Activated CD8-positive, alpha-beta memory T cell treated with anti-CD3 and anti-CD28 coated beads for 48 hours (primary cell): ENCODE measurements at regions not wholly inside any gene's neighbourhood (a gene's known extent, or its start where the extent isn't known, plus 50 kb on each side); places are given as distances from the start of the nearest gene placed in this dataset.
"Not testable (repeated sequence)": the region's sequence is repeated elsewhere in the genome, so short reads cannot be mapped to it uniquely, and the experiment has no call there.

Experiments used
- DNase-seq, 3 experiments: peaks; one replicate each; pipeline ENCODE4 v3.0.0-alpha.2; 2020; ENCODE audit warnings: low read depth in 2 of 3, low spot score in 2 of 3

- no peak for DNase-seq
Measured at GRCh38 chr5:153357493-153358112, 132.9 kb upstream of the GRIA1 start.

GRCh38 chr5:153358315-153358976 lies 132.0 kb upstream of the GRIA1 start:
- DNase-seq: no peak

GRCh38 chr5:153360860-153361259 lies 129.6 kb upstream of the GRIA1 start:
- no peak for DNase-seq

GRCh38 chr5:153361735-153362409 lies 128.6 kb upstream of the GRIA1 start:
- no peak for DNase-seq

- no peak for DNase-seq
Measured at GRCh38 chr5:153365547-153365946, 124.9 kb upstream of the GRIA1 start.

GRCh38 chr5:153367466-153367865 lies 123.0 kb upstream of the GRIA1 start:
- no peak for DNase-seq

GRCh38 chr5:153372425-153373129 lies 117.9 kb upstream of the GRIA1 start:
- no peak for DNase-seq

GRCh38 chr5:153373130-153373498 lies 117.4 kb upstream of the GRIA1 start:
- DNase-seq: no peak

GRCh38 chr5:153381630-153382029 lies 108.8 kb upstream of the GRIA1 start:
- DNase-seq: not testable (repeated sequence)

- DNase-seq: no peak
Measured at GRCh38 chr5:153390569-153390968, 99.9 kb upstream of the GRIA1 start.

- DNase-seq: no peak
Measured at GRCh38 chr5:153399595-153399994, 90.9 kb upstream of the GRIA1 start.

GRCh38 chr5:153400931-153401330 lies 89.5 kb upstream of the GRIA1 start:
- no peak for DNase-seq

GRCh38 chr5:153402550-153402949 lies 87.9 kb upstream of the GRIA1 start:
- no peak for DNase-seq

GRCh38 chr5:153403470-153403869 lies 87.0 kb upstream of the GRIA1 start:
- DNase-seq: no peak

GRCh38 chr5:153404747-153405146 lies 85.7 kb upstream of the GRIA1 start:
- DNase-seq: no peak

- DNase-seq: no peak
Measured at GRCh38 chr5:153421676-153422075, 68.8 kb upstream of the GRIA1 start.

GRCh38 chr5:153425914-153426313 lies 64.6 kb upstream of the GRIA1 start:
- DNase-seq: no peak

GRCh38 chr5:153429761-153430380 lies 60.6 kb upstream of the GRIA1 start:
- DNase-seq: no peak

GRCh38 chr5:153432583-153432982 lies 57.9 kb upstream of the GRIA1 start:
- no peak for DNase-seq

- DNase-seq: no peak
Measured at GRCh38 chr5:153437251-153437650, 53.2 kb upstream of the GRIA1 start.

GRCh38 chr5:153439130-153439529 lies 51.3 kb upstream of the GRIA1 start:
- DNase-seq: no peak
